ENCODE measurements at regions not wholly inside any gene's neighbourhood (a gene's known extent, or its start where the extent isn't known, plus 50 kb on each side); places are given as distances from the start of the nearest gene placed in this dataset.

GRCh38 chr1:55623311-55623710 lies 408.1 kb upstream of the USP24 start:
- H3K4me1 Mint-ChIP-seq: peaks cover 7 to 15% of the 10 kb centered on the region in 2 experiments
- Histone ChIP-seq H3K14ac (ENCODE audit: insufficient read depth, low read length) (no peak overlapping the region), H3K23ac (ENCODE audit: insufficient read length, low read depth, low read length) (no peak overlapping the region), H4K91ac (ENCODE audit: insufficient read length, low read depth, low read length) (no peak overlapping the region), H2BK120ac (ENCODE audit: low read depth, low read length, poor library complexity, severe bottlenecking) (no peak overlapping the region), H3K4me2 (ENCODE audit: insufficient read depth, insufficient read length, low read length) (no peak overlapping the region), H2AK5ac (ENCODE audit: insufficient read length, low read length) (no peak overlapping the region), H3K18ac (ENCODE audit: insufficient read length, low read depth, low read length) (no peak overlapping the region), H3K27me3 (ENCODE audit: insufficient read depth, low read length) (no peaks in the 10 kb centered on the region), H3K79me2 (ENCODE audit: insufficient read depth, low read length) (no peaks in the 10 kb centered on the region), H3K79me1 (ENCODE audit: insufficient read depth, low read depth, low read length, poor library complexity, severe bottlenecking) (no peaks in the 10 kb centered on the region), H3K56ac (ENCODE audit: insufficient read length, low read depth, low read length) (no peak overlapping the region), H3K4ac (ENCODE audit: low read depth, low read length) (no peak overlapping the region), H3K9me3 (ENCODE audit: control insufficient read depth, low read depth, low read length) (no peaks in the 10 kb centered on the region), H2BK12ac (ENCODE audit: insufficient read length, low read depth, low read length) (no peak overlapping the region), H4K20me1 (ENCODE audit: control insufficient read depth, insufficient read depth, insufficient read length) (no peaks in the 10 kb centered on the region), H3T11ph (ENCODE audit: low read length) (no peak overlapping the region), H3K23me2 (ENCODE audit: insufficient read length, low read depth, low read length, poor library complexity, severe bottlenecking) (no peaks in the 10 kb centered on the region), H3K9ac (ENCODE audit: extremely low read depth, insufficient read length, low read length) (no peak overlapping the region), H2BK15ac (ENCODE audit: low read depth, low read length) (no peak overlapping the region), H2BK20ac (ENCODE audit: low read depth, low read length, poor library complexity, severe bottlenecking) (no peak overlapping the region), H3K27ac (ENCODE audit: insufficient read length, low read depth, low read length) (no peak overlapping the region), H4K8ac (replicated peaks; ENCODE audit: insufficient read length, low read depth, low read length) (no peak overlapping the region), H2BK5ac (ENCODE audit: insufficient read length, low read length) (no peak overlapping the region), H4K5ac (ENCODE audit: insufficient read length, low read depth, low read length) (no peak overlapping the region), H2AFZ (ENCODE audit: low read length) (no peak overlapping the region), H3K4me1 (ENCODE audit: insufficient read depth, low read length) (no peaks in the 10 kb centered on the region; the same call in 1 of the 2 replicates)
- no peak for TF ChIP-seq CTCF (conservative IDR thresholded peaks at IDR 0.05)
- no peak overlapping the region for H3K4me3 Mint-ChIP-seq
- H3K27ac Mint-ChIP-seq: no peak overlapping the region
- WGBS (ENCODE audit: extremely low coverage, insufficient read length, low lambda C conversion rate): no CpG with 5 or more reads among the region's 4 CpGs
- no peaks in the 10 kb centered on the region for H3K27me3 Mint-ChIP-seq (ENCODE audit: low read depth)
- no peaks in the 10 kb centered on the region; a peak in 1 of 7 replicates for H3K36me3 Mint-ChIP-seq (ENCODE audit: insufficient read depth in 1 of 3, low read depth in 3 of 3)
- no peak for DNase-seq
- no peaks in the 10 kb centered on the region; a peak in 1 of 5 replicates for H3K9me3 Mint-ChIP-seq

All from H9 (cell line).